Stimulated activated naive CD8-positive, alpha-beta T cell treated with anti-CD3 and anti-CD28 coated beads, Interleukin-15, Interleukin-2, amounts not matched to agents 100 U/mL and 50 U/mL, for 24 hours (primary cell): ENCODE measurements at regions not wholly inside any gene's neighbourhood (a gene's known extent, or its start where the extent isn't known, plus 50 kb on each side); places are given as distances from the start of the nearest gene placed in this dataset.
"Not testable (repeated sequence)": the region's sequence is repeated elsewhere in the genome, so short reads cannot be mapped to it uniquely, and the experiment has no call there.

Experiments
- ATAC-seq: fragments of 150-1000 bp; cut with Tn5 transposase; one replicate; pipeline ENCODE4 v1.10.0; 2021
- DNase-seq: peaks from one replicate; pipeline ENCODE4 v3.0.0; 2021

GRCh38 chr6:132045877-132046276 is 94.7 kb upstream of the CCN2 start:
- no peak for DNase-seq
- ATAC-seq, result no peak

- ATAC-seq (no peak), DNase-seq (no peak)
Measured at GRCh38 chr6:132043148-132043547, 92.0 kb upstream of the CCN2 start.

GRCh38 chr6:132041706-132042105 is 90.5 kb upstream of the CCN2 start:
- no peak for DNase-seq
- no peak for ATAC-seq

GRCh38 chr6:132028029-132028428 is 76.9 kb upstream of the CCN2 start:
- DNase-seq (no peak), ATAC-seq (no peak)

- no peak for DNase-seq
Measured at GRCh38 chr6:132025468-132025867, 74.3 kb upstream of the CCN2 start.

GRCh38 chr6:132023490-132023889 is 72.3 kb upstream of the CCN2 start:
- ATAC-seq, result no peak

More at GRCh38 chr6:132025468-132025867, 74.3 kb upstream of the CCN2 start:
- no peak for ATAC-seq

GRCh38 chr6:132021552-132022375 is 70.6 kb upstream of the CCN2 start:
- ATAC-seq (no peak), DNase-seq (no peak)

More at GRCh38 chr6:132023490-132023889, 72.3 kb upstream of the CCN2 start:
- no peak for DNase-seq

- DNase-seq, ATAC-seq: not testable (repeated sequence)
Measured at GRCh38 chr6:132020918-132021317, 69.7 kb upstream of the CCN2 start.

- DNase-seq, result no peak
- ATAC-seq, result no peak
Measured at GRCh38 chr6:132020138-132020581, 69.0 kb upstream of the CCN2 start.

GRCh38 chr6:132019586-132019985 is 68.4 kb upstream of the CCN2 start:
- ATAC-seq (no peak), DNase-seq (no peak)

GRCh38 chr6:132017942-132018341 is 66.8 kb upstream of the CCN2 start:
- DNase-seq (no peak), ATAC-seq (no peak)

GRCh38 chr6:132016396-132016795 is 65.2 kb upstream of the CCN2 start:
- ATAC-seq (no peak), DNase-seq (no peak)

GRCh38 chr6:132011582-132011981 is 60.4 kb upstream of the CCN2 start:
- DNase-seq, result no peak

GRCh38 chr6:132009175-132009574 is 58.0 kb upstream of the CCN2 start:
- no peak for DNase-seq
- ATAC-seq, result no peak

More at GRCh38 chr6:132011582-132011981, 60.4 kb upstream of the CCN2 start:
- ATAC-seq, result no peak

- DNase-seq (no peak), ATAC-seq (no peak)
Measured at GRCh38 chr6:132007474-132008190, 56.5 kb upstream of the CCN2 start.

- ATAC-seq (no peak), DNase-seq (no peak)
Measured at GRCh38 chr6:132005178-132005577, 54.0 kb upstream of the CCN2 start.

GRCh38 chr6:132004668-132005067 is 53.5 kb upstream of the CCN2 start:
- ATAC-seq, result no peak

GRCh38 chr6:132003516-132004178 is 52.5 kb upstream of the CCN2 start:
- ATAC-seq (no peak), DNase-seq (no peak)

More at GRCh38 chr6:132004668-132005067, 53.5 kb upstream of the CCN2 start:
- no peak for DNase-seq
